SK-N-SH treated with all-trans-retinoic acid at 6 μM for 48 hours (cell line): ENCODE measurements at regions not wholly inside any gene's neighbourhood (a gene's known extent, or its start where the extent isn't known, plus 50 kb on each side); places are given as distances from the start of the nearest gene placed in this dataset.

Source experiments
- ATAC-seq: fragments of 200-7000 bp; cut with Tn5 transposase; 3 replicates; pipeline ENCODE4 v1.9.1; 2020; ENCODE audit warnings: mild to moderate bottlenecking, moderate library complexity
- CSDC2 ChIP-seq: fragments of 250-450 bp; sonication (Bioruptor Pico); IDR thresholded peaks from 2 replicates; pipeline ENCODE4 v1.5.0; 2020; ENCODE audit warnings: mild to moderate bottlenecking, moderate library complexity
- ESRRG ChIP-seq: fragments of 250-450 bp; sonication (Bioruptor Pico); IDR thresholded peaks from 2 replicates; pipeline ENCODE4 v1.6.1; 2021; ENCODE audit warnings: mild to moderate bottlenecking
- GLIS3 ChIP-seq: fragments of 250-450 bp; sonication (Bioruptor Pico); IDR thresholded peaks from 2 replicates; pipeline ENCODE4 v1.5.0; 2020; ENCODE audit warnings: mild to moderate bottlenecking, moderate library complexity
- ISL1 ChIP-seq: fragments of 250-450 bp; sonication (Bioruptor Pico); IDR thresholded peaks from 2 replicates; pipeline ENCODE4 v2.1.2; 2022; ENCODE audit warnings: mild to moderate bottlenecking, moderate library complexity
- OSR1 ChIP-seq: fragments of 250-450 bp; sonication (Bioruptor Pico); IDR thresholded peaks from 2 replicates; pipeline ENCODE4 v1.8.0; 2022; ENCODE audit warnings: moderate library complexity, mild to moderate bottlenecking, inconsistent platforms
- PPARA ChIP-seq: fragments of 250-450 bp; sonication (Bioruptor Pico); IDR thresholded peaks from 2 replicates; pipeline ENCODE4 v1.5.0; 2020; ENCODE audit warnings: mild to moderate bottlenecking, borderline replicate concordance
- RARB ChIP-seq: fragments of 250-450 bp; sonication (Bioruptor Pico); IDR thresholded peaks from 2 replicates; pipeline ENCODE4 v1.8.0; 2021; ENCODE audit warnings: mild to moderate bottlenecking, moderate library complexity
- SNAI2 ChIP-seq: fragments of 250-450 bp; sonication (Bioruptor Pico); IDR thresholded peaks from 2 replicates; pipeline ENCODE4 v1.5.0; 2020; ENCODE audit warnings: mild to moderate bottlenecking, moderate library complexity
- TOX ChIP-seq: fragments of 250-450 bp; sonication (Bioruptor Pico); IDR thresholded peaks from 2 replicates; pipeline ENCODE4 v1.8.0; 2021; ENCODE audit warnings: mild to moderate bottlenecking, moderate library complexity, borderline replicate concordance
- ZC3H10 ChIP-seq: fragments of 250-450 bp; sonication (Bioruptor Pico); IDR thresholded peaks from 2 replicates; pipeline ENCODE4 v1.5.1; 2021; ENCODE audit warnings: mild to moderate bottlenecking, moderate library complexity
- ZFP3 ChIP-seq: fragments of 250-450 bp; sonication (Bioruptor Pico); IDR thresholded peaks from 2 replicates; pipeline ENCODE4 v1.5.0; 2020; ENCODE audit warnings: mild to moderate bottlenecking, moderate library complexity
- ZFP30 ChIP-seq: fragments of 450-650 bp; formaldehyde crosslinking; IDR thresholded peaks from 2 replicates; pipeline ENCODE4 v1.5.0; 2022; ENCODE audit warnings: mild to moderate bottlenecking, moderate library complexity
- ZNF565 ChIP-seq: fragments of 450-650 bp; formaldehyde crosslinking; conservative IDR thresholded peaks from 2 replicates; pipeline ENCODE4 v1.5.0; 2020; ENCODE audit warnings: low read depth, mild to moderate bottlenecking, moderate library complexity
- ZNF70 ChIP-seq: fragments of 450-650 bp; formaldehyde crosslinking; IDR thresholded peaks from 2 replicates; pipeline ENCODE4 v1.5.0; 2020; ENCODE audit warnings: mild to moderate bottlenecking, moderate library complexity
- ZNF8 ChIP-seq: fragments of 450-650 bp; formaldehyde crosslinking; IDR thresholded peaks from 2 replicates; pipeline ENCODE4 v1.5.0; 2020; ENCODE audit warnings: mild to moderate bottlenecking, moderate library complexity
- TF ChIP-seq, protein P1 (sequence below): fragments of 250-450 bp; sonication (Bioruptor Pico); IDR thresholded peaks from 2 replicates; pipeline ENCODE4 v1.8.0; 2021; ENCODE audit warnings: low read depth, mild to moderate bottlenecking, moderate library complexity, borderline replicate concordance
- TF ChIP-seq, protein P2 (sequence below): fragments of 250-450 bp; sonication (Bioruptor Pico); IDR thresholded peaks from 2 replicates; pipeline ENCODE4 v1.5.1; 2021; ENCODE audit warnings: mild to moderate bottlenecking, moderate library complexity
- TF ChIP-seq, protein P3 (sequence below): fragments of 250-450 bp; sonication (Bioruptor Pico); IDR thresholded peaks from 2 replicates; pipeline ENCODE4 v1.5.0; 2020; ENCODE audit warnings: mild to moderate bottlenecking, moderate library complexity
- TF ChIP-seq, protein P4 (sequence below): fragments of 250-450 bp; sonication (Bioruptor Pico); IDR thresholded peaks from 2 replicates; pipeline ENCODE4 v1.8.0; 2020; ENCODE audit warnings: mild to moderate bottlenecking, moderate library complexity, borderline replicate concordance

DNA sequence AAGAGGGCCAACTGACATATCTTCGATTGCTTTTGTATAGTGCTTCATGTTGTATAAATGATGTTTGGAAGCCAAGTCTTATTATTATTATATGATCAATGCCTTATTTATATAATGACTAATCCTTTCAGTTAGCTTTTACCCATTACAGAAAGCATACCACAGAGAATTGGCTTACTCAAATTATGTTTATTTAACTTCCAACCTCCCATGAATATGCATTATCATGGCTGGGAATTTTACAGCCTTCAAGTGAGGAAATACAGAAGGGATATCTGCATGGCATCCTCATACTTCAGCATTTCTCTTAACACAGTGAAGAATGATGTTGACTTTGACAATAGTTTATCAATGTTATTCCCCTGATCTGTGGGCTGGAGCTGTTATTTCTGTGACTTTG is 225.9 kb upstream of the GAP43 start:
- TF ChIP-seq, protein P1, sequence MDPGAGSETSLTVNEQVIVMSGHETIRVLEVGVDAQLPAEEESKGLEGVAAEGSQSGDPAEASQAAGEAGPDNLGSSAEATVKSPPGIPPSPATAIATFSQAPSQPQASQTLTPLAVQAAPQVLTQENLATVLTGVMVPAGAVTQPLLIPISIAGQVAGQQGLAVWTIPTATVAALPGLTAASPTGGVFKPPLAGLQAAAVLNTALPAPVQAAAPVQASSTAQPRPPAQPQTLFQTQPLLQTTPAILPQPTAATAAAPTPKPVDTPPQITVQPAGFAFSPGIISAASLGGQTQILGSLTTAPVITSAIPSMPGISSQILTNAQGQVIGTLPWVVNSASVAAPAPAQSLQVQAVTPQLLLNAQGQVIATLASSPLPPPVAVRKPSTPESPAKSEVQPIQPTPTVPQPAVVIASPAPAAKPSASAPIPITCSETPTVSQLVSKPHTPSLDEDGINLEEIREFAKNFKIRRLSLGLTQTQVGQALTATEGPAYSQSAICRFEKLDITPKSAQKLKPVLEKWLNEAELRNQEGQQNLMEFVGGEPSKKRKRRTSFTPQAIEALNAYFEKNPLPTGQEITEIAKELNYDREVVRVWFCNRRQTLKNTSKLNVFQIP, result no peak
- TF ChIP-seq ZNF70 (CRISPR knock-in tag) (no peak), PPARA (no peak), TOX (CRISPR knock-in tag) (no peak), OSR1 (no peak)
- no peak for ATAC-seq

DNA sequence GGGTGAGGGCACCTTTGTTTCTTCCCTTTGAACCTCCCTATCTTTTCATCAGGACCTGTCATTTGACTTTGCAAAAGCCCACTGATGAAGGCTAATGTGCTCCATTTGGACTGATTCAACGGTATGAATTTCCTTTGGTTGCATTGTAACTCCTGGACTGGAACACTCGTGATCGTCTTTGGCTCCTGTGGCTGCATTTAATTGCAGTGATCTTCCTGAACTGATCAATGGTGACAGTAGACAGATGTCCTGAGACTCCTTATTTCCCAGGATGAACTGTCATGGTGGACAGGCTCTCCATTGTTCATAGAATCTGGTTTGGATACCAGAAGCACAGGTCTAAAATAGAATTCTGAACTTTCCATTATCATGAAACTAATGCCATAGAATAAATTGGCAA is 224.8 kb upstream of the GAP43 start:
- no peak for ATAC-seq
- TF ChIP-seq SNAI2 (no peak), ZFP3 (CRISPR knock-in tag) (no peak)
- TF ChIP-seq, protein P2, sequence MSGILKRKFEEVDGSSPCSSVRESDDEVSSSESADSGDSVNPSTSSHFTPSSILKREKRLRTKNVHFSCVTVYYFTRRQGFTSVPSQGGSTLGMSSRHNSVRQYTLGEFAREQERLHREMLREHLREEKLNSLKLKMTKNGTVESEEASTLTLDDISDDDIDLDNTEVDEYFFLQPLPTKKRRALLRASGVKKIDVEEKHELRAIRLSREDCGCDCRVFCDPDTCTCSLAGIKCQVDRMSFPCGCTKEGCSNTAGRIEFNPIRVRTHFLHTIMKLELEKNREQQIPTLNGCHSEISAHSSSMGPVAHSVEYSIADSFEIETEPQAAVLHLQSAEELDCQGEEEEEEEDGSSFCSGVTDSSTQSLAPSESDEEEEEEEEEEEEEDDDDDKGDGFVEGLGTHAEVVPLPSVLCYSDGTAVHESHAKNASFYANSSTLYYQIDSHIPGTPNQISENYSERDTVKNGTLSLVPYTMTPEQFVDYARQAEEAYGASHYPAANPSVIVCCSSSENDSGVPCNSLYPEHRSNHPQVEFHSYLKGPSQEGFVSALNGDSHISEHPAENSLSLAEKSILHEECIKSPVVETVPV (CRISPR knock-in tag), result no peak

DNA sequence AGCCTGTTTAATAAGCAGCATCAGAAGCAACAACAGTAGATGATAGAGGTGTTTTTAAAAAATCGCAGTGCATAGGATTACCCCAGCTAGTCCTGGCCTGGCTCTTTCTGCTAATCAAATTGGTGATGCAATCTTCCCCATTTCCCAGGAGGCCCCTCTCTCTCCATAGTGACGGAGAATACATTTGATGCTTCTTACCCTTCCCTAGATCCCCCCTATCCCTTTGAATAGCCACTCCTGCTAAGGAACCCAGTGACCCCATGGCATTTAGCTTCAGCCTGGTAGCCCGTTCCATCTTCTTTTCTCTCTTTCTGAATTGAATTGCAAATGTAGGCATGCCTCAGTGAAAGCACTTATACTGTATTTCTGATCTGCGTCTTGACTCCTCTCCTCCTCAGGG is 223.6 kb upstream of the GAP43 start:
- no peak for TF ChIP-seq GLIS3 (CRISPR knock-in tag)
- TF ChIP-seq ZNF8, result no peak
- no peak for TF ChIP-seq CSDC2 (CRISPR knock-in tag)
- TF ChIP-seq, protein P3, sequence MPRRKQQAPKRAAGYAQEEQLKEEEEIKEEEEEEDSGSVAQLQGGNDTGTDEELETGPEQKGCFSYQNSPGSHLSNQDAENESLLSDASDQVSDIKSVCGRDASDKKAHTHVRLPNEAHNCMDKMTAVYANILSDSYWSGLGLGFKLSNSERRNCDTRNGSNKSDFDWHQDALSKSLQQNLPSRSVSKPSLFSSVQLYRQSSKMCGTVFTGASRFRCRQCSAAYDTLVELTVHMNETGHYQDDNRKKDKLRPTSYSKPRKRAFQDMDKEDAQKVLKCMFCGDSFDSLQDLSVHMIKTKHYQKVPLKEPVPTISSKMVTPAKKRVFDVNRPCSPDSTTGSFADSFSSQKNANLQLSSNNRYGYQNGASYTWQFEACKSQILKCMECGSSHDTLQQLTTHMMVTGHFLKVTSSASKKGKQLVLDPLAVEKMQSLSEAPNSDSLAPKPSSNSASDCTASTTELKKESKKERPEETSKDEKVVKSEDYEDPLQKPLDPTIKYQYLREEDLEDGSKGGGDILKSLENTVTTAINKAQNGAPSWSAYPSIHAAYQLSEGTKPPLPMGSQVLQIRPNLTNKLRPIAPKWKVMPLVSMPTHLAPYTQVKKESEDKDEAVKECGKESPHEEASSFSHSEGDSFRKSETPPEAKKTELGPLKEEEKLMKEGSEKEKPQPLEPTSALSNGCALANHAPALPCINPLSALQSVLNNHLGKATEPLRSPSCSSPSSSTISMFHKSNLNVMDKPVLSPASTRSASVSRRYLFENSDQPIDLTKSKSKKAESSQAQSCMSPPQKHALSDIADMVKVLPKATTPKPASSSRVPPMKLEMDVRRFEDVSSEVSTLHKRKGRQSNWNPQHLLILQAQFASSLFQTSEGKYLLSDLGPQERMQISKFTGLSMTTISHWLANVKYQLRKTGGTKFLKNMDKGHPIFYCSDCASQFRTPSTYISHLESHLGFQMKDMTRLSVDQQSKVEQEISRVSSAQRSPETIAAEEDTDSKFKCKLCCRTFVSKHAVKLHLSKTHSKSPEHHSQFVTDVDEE (CRISPR knock-in tag), result no peak
- TF ChIP-seq ESRRG, result no peak
- TF ChIP-seq ISL1 (CRISPR knock-in tag), result no peak
- TF ChIP-seq TOX (CRISPR knock-in tag), result no peak
- TF ChIP-seq, protein P1, result no peak
- no peak for TF ChIP-seq RARB (CRISPR knock-in tag)
- no peak for TF ChIP-seq ZFP30 (CRISPR knock-in tag)
- TF ChIP-seq, all 23 proteins: peak for 0
- ATAC-seq, result no peak

DNA sequence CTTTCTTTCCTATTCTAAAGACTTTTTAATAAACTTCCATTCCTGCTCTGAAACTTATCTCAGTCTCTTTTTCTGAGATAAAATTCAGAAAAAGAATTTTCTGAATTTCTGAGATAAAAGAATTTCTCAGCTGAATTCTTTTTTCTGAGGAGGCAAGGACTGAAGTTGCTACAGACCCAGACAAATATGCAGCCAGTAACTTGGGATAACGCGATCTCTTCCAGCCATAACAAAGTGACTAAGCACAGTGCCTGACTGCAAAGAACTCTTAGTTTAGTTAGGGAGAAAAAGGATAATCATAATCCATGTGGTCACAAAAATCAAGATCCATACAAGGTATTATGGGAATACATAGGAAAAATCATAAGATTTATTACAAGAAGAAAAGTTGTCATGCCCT is 222.0 kb upstream of the GAP43 start:
- TF ChIP-seq ZFP3 (CRISPR knock-in tag) (no peak), ZC3H10 (CRISPR knock-in tag) (no peak), ZNF8 (no peak), RARB (CRISPR knock-in tag) (no peak), ZNF565 (no peak), ESRRG (no peak), ISL1 (CRISPR knock-in tag) (no peak), TOX (CRISPR knock-in tag) (no peak), CSDC2 (CRISPR knock-in tag) (no peak), ZNF70 (CRISPR knock-in tag) (no peak), OSR1 (no peak), SNAI2 (no peak), GLIS3 (CRISPR knock-in tag) (no peak)
- TF ChIP-seq, protein P4, sequence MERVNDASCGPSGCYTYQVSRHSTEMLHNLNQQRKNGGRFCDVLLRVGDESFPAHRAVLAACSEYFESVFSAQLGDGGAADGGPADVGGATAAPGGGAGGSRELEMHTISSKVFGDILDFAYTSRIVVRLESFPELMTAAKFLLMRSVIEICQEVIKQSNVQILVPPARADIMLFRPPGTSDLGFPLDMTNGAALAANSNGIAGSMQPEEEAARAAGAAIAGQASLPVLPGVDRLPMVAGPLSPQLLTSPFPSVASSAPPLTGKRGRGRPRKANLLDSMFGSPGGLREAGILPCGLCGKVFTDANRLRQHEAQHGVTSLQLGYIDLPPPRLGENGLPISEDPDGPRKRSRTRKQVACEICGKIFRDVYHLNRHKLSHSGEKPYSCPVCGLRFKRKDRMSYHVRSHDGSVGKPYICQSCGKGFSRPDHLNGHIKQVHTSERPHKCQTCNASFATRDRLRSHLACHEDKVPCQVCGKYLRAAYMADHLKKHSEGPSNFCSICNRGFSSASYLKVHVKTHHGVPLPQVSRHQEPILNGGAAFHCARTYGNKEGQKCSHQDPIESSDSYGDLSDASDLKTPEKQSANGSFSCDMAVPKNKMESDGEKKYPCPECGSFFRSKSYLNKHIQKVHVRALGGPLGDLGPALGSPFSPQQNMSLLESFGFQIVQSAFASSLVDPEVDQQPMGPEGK (CRISPR knock-in tag), result no peak
- TF ChIP-seq, protein P3 (CRISPR knock-in tag), result no peak
- ATAC-seq, result peak; percentile 73
